Skin epidermis (tissue), 12 donors: ENCODE measurements at regions not wholly inside any gene's neighbourhood (a gene's known extent, or its start where the extent isn't known, plus 50 kb on each side); places are given as distances from the start of the nearest gene placed in this dataset.
"Not testable (repeated sequence)": the region's sequence is repeated elsewhere in the genome, so short reads cannot be mapped to it uniquely, and the experiment has no call there.

Experiments
- H3K27ac ChIP-seq, 21 experiments: fragments of 200-600 bp; sonication (generic) in 11 of 21; one replicate each; pipeline ENCODE4 v1.5.0; 2020; ENCODE audit warnings: mild to moderate bottlenecking in 3 of 21, inconsistent platforms in 2 of 21, moderate library complexity in 2 of 21
- H3K4me3 ChIP-seq, 7 experiments: fragments of 200-600 bp; sonication (generic) in 2 of 7; one replicate each; pipeline ENCODE4 v1.5.0; 2020; ENCODE audit warnings: inconsistent platforms in 2 of 7, mild to moderate bottlenecking in 2 of 7, moderate library complexity in 1 of 7

GRCh38 chr7:19336836-19337383, 191.7 kb upstream of the FERD3L start:
- Histone ChIP-seq H3K4me3 (no peak overlapping the region), H3K27ac (no peak overlapping the region)

GRCh38 chr7:19333706-19334105, 188.5 kb upstream of the FERD3L start:
- H3K4me3 ChIP-seq, result no peak overlapping the region
- H3K27ac ChIP-seq, result no peak overlapping the region

GRCh38 chr7:19327018-19327417, 181.8 kb upstream of the FERD3L start:
- Histone ChIP-seq H3K27ac (no peak overlapping the region), H3K4me3 (no peak overlapping the region)

GRCh38 chr7:19322002-19322401, 176.8 kb upstream of the FERD3L start:
- H3K4me3 ChIP-seq, result no peak overlapping the region

GRCh38 chr7:19318287-19318686, 173.1 kb upstream of the FERD3L start:
- Histone ChIP-seq H3K4me3 (no peak overlapping the region), H3K27ac (no peak overlapping the region)

More at GRCh38 chr7:19322002-19322401, 176.8 kb upstream of the FERD3L start:
- H3K27ac ChIP-seq, result no peak overlapping the region

- Histone ChIP-seq H3K27ac (no peak overlapping the region), H3K4me3 (no peak overlapping the region)
These were observed 172.2 kb upstream of the FERD3L start for GRCh38 chr7:19317461-19317860.

GRCh38 chr7:19312416-19312815, 167.2 kb upstream of the FERD3L start:
- no peak overlapping the region for H3K27ac ChIP-seq

GRCh38 chr7:19307554-19307953, 162.3 kb upstream of the FERD3L start:
- Histone ChIP-seq H3K4me3 (no peak overlapping the region), H3K27ac (no peak overlapping the region)

More at GRCh38 chr7:19312416-19312815, 167.2 kb upstream of the FERD3L start:
- H3K4me3 ChIP-seq, result no peak overlapping the region

GRCh38 chr7:19305698-19306097, 160.5 kb upstream of the FERD3L start:
- no peak overlapping the region for H3K27ac ChIP-seq
- H3K4me3 ChIP-seq, result no peak overlapping the region

GRCh38 chr7:19304086-19304485, 158.9 kb upstream of the FERD3L start:
- Histone ChIP-seq H3K27ac (no peak overlapping the region), H3K4me3 (no peak overlapping the region)

- no peak overlapping the region for H3K27ac ChIP-seq
- no peak overlapping the region for H3K4me3 ChIP-seq
These were observed 157.5 kb upstream of the FERD3L start for GRCh38 chr7:19302731-19303130.

GRCh38 chr7:19296617-19297016, 151.4 kb upstream of the FERD3L start:
- no peak overlapping the region for H3K4me3 ChIP-seq
- H3K27ac ChIP-seq, result no peak overlapping the region

GRCh38 chr7:19295376-19295775, 150.2 kb upstream of the FERD3L start:
- no peak overlapping the region for H3K27ac ChIP-seq
- no peak overlapping the region for H3K4me3 ChIP-seq

GRCh38 chr7:19294619-19295018, 149.4 kb upstream of the FERD3L start:
- Histone ChIP-seq H3K27ac (no peak overlapping the region), H3K4me3 (no peak overlapping the region)

GRCh38 chr7:19293431-19293830, 148.2 kb upstream of the FERD3L start:
- Histone ChIP-seq H3K4me3 (no peak overlapping the region), H3K27ac (no peak overlapping the region)

GRCh38 chr7:19290968-19291367, 145.7 kb upstream of the FERD3L start:
- Histone ChIP-seq H3K27ac (no peak overlapping the region), H3K4me3 (no peak overlapping the region)

- Histone ChIP-seq H3K4me3 (no peak overlapping the region), H3K27ac (no peak overlapping the region)
These were observed 144.8 kb upstream of the FERD3L start for GRCh38 chr7:19290066-19290465.

- Histone ChIP-seq H3K27ac (no peak overlapping the region), H3K4me3 (no peak overlapping the region)
These were observed 139.5 kb upstream of the FERD3L start for GRCh38 chr7:19284596-19285300.

- Histone ChIP-seq H3K27ac (no peak overlapping the region), H3K4me3 (no peak overlapping the region)
These were observed 138.9 kb upstream of the FERD3L start for GRCh38 chr7:19284136-19284535.

GRCh38 chr7:19275000-19275399, 129.8 kb upstream of the FERD3L start:
- Histone ChIP-seq H3K27ac (no peak overlapping the region), H3K4me3 (no peak overlapping the region)

- not testable (repeated sequence) for H3K27ac ChIP-seq, H3K4me3 ChIP-seq
These were observed 127.1 kb upstream of the FERD3L start for GRCh38 chr7:19272329-19272728.

GRCh38 chr7:19269301-19269700, 124.1 kb upstream of the FERD3L start:
- Histone ChIP-seq H3K4me3 (no peak overlapping the region), H3K27ac (no peak overlapping the region)
